ENCODE measurements at regions not wholly inside any gene's neighbourhood (a gene's known extent, or its start where the extent isn't known, plus 50 kb on each side); places are given as distances from the start of the nearest gene placed in this dataset.

- no peak for DNase-seq (ENCODE audit: low read depth, low spot score)
Observed at GRCh38 chr4:130322439-130322838, 1226.5 kb downstream of the C4orf33 start.

GRCh38 chr4:130329036-130329435 lies 1233.1 kb downstream of the C4orf33 start:
- DNase-seq (ENCODE audit: low read depth, low spot score): no peak

GRCh38 chr4:130333241-130333759 lies 1237.3 kb downstream of the C4orf33 start:
- no peak for DNase-seq (ENCODE audit: low read depth, low spot score)

- no peak for DNase-seq (ENCODE audit: low read depth, low spot score)
Observed at GRCh38 chr4:130335417-130336194, 1239.7 kb downstream of the C4orf33 start.

- DNase-seq (ENCODE audit: low read depth, low spot score): no peak
Observed at GRCh38 chr4:130336585-130337217, 1240.7 kb downstream of the C4orf33 start.

GRCh38 chr4:130338851-130339250 lies 1242.9 kb downstream of the C4orf33 start:
- DNase-seq (ENCODE audit: low read depth, low spot score): no peak

- DNase-seq (ENCODE audit: low read depth, low spot score): no peak
Observed at GRCh38 chr4:130349745-130350144, 1253.8 kb downstream of the C4orf33 start.

GRCh38 chr4:130356873-130357272 lies 1260.9 kb downstream of the C4orf33 start:
- DNase-seq (ENCODE audit: low read depth, low spot score): no peak

- DNase-seq (ENCODE audit: low read depth, low spot score): no peak
Observed at GRCh38 chr4:130359542-130359941, 1263.6 kb downstream of the C4orf33 start.

- DNase-seq (ENCODE audit: low read depth, low spot score): no peak
Observed at GRCh38 chr4:130361616-130362015, 1265.7 kb downstream of the C4orf33 start.

GRCh38 chr4:130368668-130369067 lies 1272.7 kb downstream of the C4orf33 start:
- DNase-seq (ENCODE audit: low read depth, low spot score): no peak

GRCh38 chr4:130393231-130393630 lies 1297.3 kb downstream of the C4orf33 start:
- DNase-seq (ENCODE audit: low read depth, low spot score): no peak

GRCh38 chr4:130393642-130394041 lies 1297.7 kb downstream of the C4orf33 start:
- DNase-seq (ENCODE audit: low read depth, low spot score): no peak

- DNase-seq (ENCODE audit: low read depth, low spot score): no peak
Observed at GRCh38 chr4:130395871-130396270, 1299.9 kb downstream of the C4orf33 start.

GRCh38 chr4:130403221-130403620 lies 1307.3 kb downstream of the C4orf33 start:
- no peak for DNase-seq (ENCODE audit: low read depth, low spot score)

GRCh38 chr4:130416228-130416627 lies 1320.3 kb downstream of the C4orf33 start:
- no peak for DNase-seq (ENCODE audit: low read depth, low spot score)

GRCh38 chr4:130419211-130419975 lies 1323.4 kb downstream of the C4orf33 start:
- no peak for DNase-seq (ENCODE audit: low read depth, low spot score)

GRCh38 chr4:130422261-130422660 lies 1326.3 kb downstream of the C4orf33 start:
- no peak for DNase-seq (ENCODE audit: low read depth, low spot score)

GRCh38 chr4:130424211-130424610 lies 1328.3 kb downstream of the C4orf33 start:
- no peak for DNase-seq (ENCODE audit: low read depth, low spot score)

GRCh38 chr4:130432289-130432688 lies 1336.3 kb downstream of the C4orf33 start:
- no peak for DNase-seq (ENCODE audit: low read depth, low spot score)

GRCh38 chr4:130449741-130450140 lies 1353.8 kb downstream of the C4orf33 start:
- DNase-seq (ENCODE audit: low read depth, low spot score): no peak

GRCh38 chr4:130468340-130468739 lies 1372.4 kb downstream of the C4orf33 start:
- DNase-seq (ENCODE audit: low read depth, low spot score): no peak
